Stomach (tissue), 8 donors: ENCODE measurements at regions not wholly inside any gene's neighbourhood (a gene's known extent, or its start where the extent isn't known, plus 50 kb on each side); places are given as distances from the start of the nearest gene placed in this dataset.

Source experiments
- DNase-seq, 2 donors: peaks; one replicate each; pipeline versions ENCODE4 v3.0.0 to v3.0.0-alpha.2; 2013 to 2019
- H3K27ac ChIP-seq, 5 donors: fragments of 200-600 bp in 4 of 5; sonication (generic) in 4 of 5; one replicate each; pipeline ENCODE4 v1.5.1; 2013 to 2019; ENCODE audit warnings: mild to moderate bottlenecking in 1 of 5, moderate library complexity in 1 of 5
- H3K27me3 ChIP-seq, 3 donors: fragments of 200-600 bp; sonication (generic); one replicate each; pipeline ENCODE4 v1.5.1; 2017 to 2019; ENCODE audit warnings: mixed run types in 1 of 3
- H3K36me3 ChIP-seq, 4 donors: fragments of 200-600 bp; sonication (generic); 1 replicate in 3 of 4; 2 replicates in 1 of 4; pipeline ENCODE4 v1.5.1; 2016 to 2019
- H3K4me1 ChIP-seq, 4 donors: fragments of 200-600 bp; sonication (generic); one replicate each; pipeline ENCODE4 v1.5.1; 2016 to 2019
- H3K4me3 ChIP-seq, 4 donors: fragments of 200-600 bp; sonication (generic) in 3 of 4; one replicate each; pipeline ENCODE4 v1.5.1; 2016 to 2019; ENCODE audit warnings: mild to moderate bottlenecking in 1 of 4
- H3K9me3 ChIP-seq, 4 donors: fragments of 200-600 bp; sonication (generic); one replicate each; pipeline ENCODE4 v1.5.1; 2016 to 2019
- CTCF ChIP-seq, 7 experiments: fragments of 450-650 bp in 4 of 7; fragments of 200-600 bp in 3 of 7; sonication (generic) in 3 of 7; IDR thresholded peaks; one replicate each; pipeline ENCODE4 v1.5.1; 2016 to 2019; ENCODE audit warnings: antibody characterized with exemption in 7 of 7, control low read depth in 2 of 7, mild to moderate bottlenecking in 1 of 7
- EP300 ChIP-seq: sonication (generic); formaldehyde crosslinking; IDR thresholded peaks from one replicate; pipeline ENCODE4 v1.6.1; 2017; ENCODE audit warnings: antibody characterized with exemption
- POLR2A ChIP-seq, 4 donors: fragments of 450-650 bp; IDR thresholded peaks; one replicate each; pipeline ENCODE4 v1.6.1; 2016; ENCODE audit warnings: antibody characterized with exemption in 4 of 4, control low read depth in 2 of 4, mild to moderate bottlenecking in 1 of 4, moderate library complexity in 1 of 4
- POLR2AphosphoS5 ChIP-seq, 3 donors: sonication (generic); formaldehyde crosslinking; IDR thresholded peaks; one replicate each; pipeline ENCODE4 v1.6.1; 2016; ENCODE audit warnings: antibody characterized with exemption in 3 of 3
- WGBS, 5 donors: extraction: QIAGEN DNeasy Blood & Tissue Kit in 3 of 5; methylation state at CpG; one replicate each; pipeline versions ENCODE4 v1.1.5 to v1.1.7; 2013 to 2018; 5-methylcytosine and 5-hydroxymethylcytosine counted together
- intact Hi-C: fragments of 100-400 bp; cut with DNase I; formaldehyde crosslinking; loops from one replicate; pipeline ENCODE4 v1.15.1; 2023; ENCODE audit warnings: low total_unique reads
- donor health status: healthy with polysubstance abuse.
- donor health status: Bipolar disorder and iron deficiency.
- donor health status: healthy.

GRCh38 chr1:38488162-38488898 lies 371.2 kb downstream of the RRAGC start:
- peaks cover 0 to 57% (median 14%) of the 10 kb centered on the region in 3 donors for H3K27me3 ChIP-seq
- no peak for DNase-seq
- no peak for TF ChIP-seq POLR2A (IDR thresholded peaks at IDR 0.05)
- no peak for TF ChIP-seq CTCF (IDR thresholded peaks at IDR 0.05)
- no peak for TF ChIP-seq POLR2AphosphoS5 (IDR thresholded peaks at IDR 0.05)
- TF ChIP-seq EP300, result no peak
- intact Hi-C loops, result no loop called here
- H3K4me1 ChIP-seq, result no peaks in the 10 kb centered on the region
- no peaks in the 10 kb centered on the region for H3K9me3 ChIP-seq
- H3K4me3 ChIP-seq, result no peak overlapping the region
- H3K27ac ChIP-seq, result no peak overlapping the region
- no peaks in the 10 kb centered on the region for H3K36me3 ChIP-seq
- 80 to 90% (median 86%) methylated on average over 6 of the region's 6 CpGs for WGBS, 5 donors

- intact Hi-C loops, result no loop called here
- Histone ChIP-seq H3K36me3 (no peaks in the 10 kb centered on the region), H3K27me3 (peaks cover 0 to 57% (median 14%) of the 10 kb centered on the region in 3 donors), H3K4me1 (no peaks in the 10 kb centered on the region), H3K27ac (no peak overlapping the region), H3K4me3 (no peak overlapping the region), H3K9me3 (no peaks in the 10 kb centered on the region)
- TF ChIP-seq EP300 (no peak), CTCF (IDR thresholded peaks at IDR 0.05) (no peak), POLR2A (IDR thresholded peaks at IDR 0.05) (no peak), POLR2AphosphoS5 (IDR thresholded peaks at IDR 0.05) (no peak)
- no peak for DNase-seq
- 83 to 86% (median 84%) methylated on average over 13 to 16 of the region's 16 CpGs for WGBS, 5 donors
Measured at GRCh38 chr1:38487396-38487795, 372.2 kb downstream of the RRAGC start.

- DNase-seq, result no peak
- WGBS, 5 donors, result 26 to 51% (median 33%) methylated on average over 5 of the region's 5 CpGs
Measured at GRCh38 chr1:38486085-38486484, 373.5 kb downstream of the RRAGC start.

More at GRCh38 chr1:38486085-38486484, 373.5 kb downstream of the RRAGC start:
- Histone ChIP-seq H3K36me3 (no peaks in the 10 kb centered on the region), H3K4me3 (no peak overlapping the region), H3K4me1 (no peaks in the 10 kb centered on the region), H3K9me3 (no peaks in the 10 kb centered on the region), H3K27me3 (peaks cover 0 to 56% (median 14%) of the 10 kb centered on the region in 3 donors), H3K27ac (no peak overlapping the region)
- intact Hi-C loops, result no loop called here
- TF ChIP-seq EP300, result no peak
- TF ChIP-seq POLR2A (IDR thresholded peaks at IDR 0.05), result no peak
- TF ChIP-seq CTCF (IDR thresholded peaks at IDR 0.05), result no peak
- TF ChIP-seq POLR2AphosphoS5 (IDR thresholded peaks at IDR 0.05), result no peak
